H1 (cell line): ENCODE measurements at regions not wholly inside any gene's neighbourhood (a gene's known extent, or its start where the extent isn't known, plus 50 kb on each side); places are given as distances from the start of the nearest gene placed in this dataset.

ENCODE experiments used
- CTCF ChIA-PET: fragments of 300-600 bp; sonication (Branson Sonifier 250); formaldehyde crosslinking; loops from one replicate; lab custom pipeline; 2021; ENCODE audit not compliant: partially characterized antibody; lab: Charles Lee
- POLR2A ChIA-PET: fragments of 300-600 bp; sonication (Branson Sonifier 250); formaldehyde crosslinking; loops from one replicate; lab custom pipeline; 2021; ENCODE audit warnings: inconsistent platforms; ENCODE audit not compliant: partially characterized antibody; lab: Charles Lee
- DNase-seq, 2 experiments: peaks; one replicate each; pipeline versions ENCODE4 v3.0.0 to v3.0.0-alpha.2; 2010 to 2022; ENCODE audit warnings: low spot score in 2 of 2, low read depth in 1 of 2, mixed read lengths in 1 of 2
- FAIRE-seq: peaks from 2 replicates; lab custom pipeline; 2011; peaks lifted over from hg19 to GRCh38; lab: Jason Lieb, UNC
- H2AFZ ChIP-seq: 2 replicates; pipeline ENCODE4 v1.8.1; 2012; ENCODE audit warnings: low read length, inconsistent platforms
- H2AK5ac ChIP-seq: 2 replicates; pipeline ENCODE4 v1.6.1; 2013; ENCODE audit warnings: low read depth, low read length
- H2BK120ac ChIP-seq: replicated peaks from 2 replicates; pipeline ENCODE3; 2013; ENCODE audit warnings: low read depth, low read length, inconsistent platforms
- H2BK12ac ChIP-seq: 2 replicates; pipeline ENCODE4 v1.6.1; 2013; ENCODE audit warnings: low read depth, low read length
- H2BK15ac ChIP-seq: 2 replicates; pipeline ENCODE4 v1.6.1; 2013; ENCODE audit warnings: low read length
- H2BK20ac ChIP-seq: 2 replicates; pipeline ENCODE4 v1.6.1; 2013; ENCODE audit warnings: low read length
- H2BK5ac ChIP-seq: 2 replicates; pipeline ENCODE4 v1.6.1; 2013; ENCODE audit warnings: low read depth, low read length
- H3K14ac ChIP-seq: 2 replicates; pipeline ENCODE4 v1.6.1; 2013; ENCODE audit warnings: inconsistent platforms; ENCODE audit not compliant: insufficient read length
- H3K18ac ChIP-seq: 2 replicates; pipeline ENCODE4 v1.6.1; 2013; ENCODE audit warnings: low read length; ENCODE audit errors: extremely low read depth
- H3K23ac ChIP-seq: 2 replicates; pipeline ENCODE4 v1.6.1; 2013; ENCODE audit warnings: inconsistent platforms; ENCODE audit not compliant: insufficient read length
- H3K23me2 ChIP-seq: 2 replicates; pipeline ENCODE4 v1.6.1; 2013; ENCODE audit warnings: low read depth, low read length
- H3K27ac ChIP-seq: 2 replicates; pipeline ENCODE4 v1.6.1; 2011; ENCODE audit warnings: low read depth, low read length, inconsistent platforms
- H3K27me3 ChIP-seq, 4 experiments: replicated peaks in 1 of 4; 1 replicate in 1 of 4; 2 replicates in 3 of 4; pipeline versions ENCODE4 v1.6.1 to v1.8.1; 2011 to 2013; ENCODE audit warnings: low read length in 3 of 4, mild to moderate bottlenecking in 3 of 4, inconsistent platforms in 2 of 4, mixed read lengths in 2 of 4, moderate library complexity in 1 of 4; ENCODE audit not compliant: control insufficient read depth in 3 of 4, insufficient read depth in 3 of 4; ENCODE audit errors: extremely low read depth in 1 of 4
- H3K36me3 ChIP-seq, 4 experiments: 2 replicates each; pipeline versions ENCODE4 v1.6.1 to v1.8.1; 2011 to 2013; ENCODE audit warnings: mild to moderate bottlenecking in 4 of 4, low read length in 3 of 4, moderate library complexity in 2 of 4, control low read depth in 1 of 4, inconsistent platforms in 1 of 4; ENCODE audit not compliant: insufficient read depth in 4 of 4, control insufficient read depth in 2 of 4
- H3K4ac ChIP-seq: replicated peaks from 2 replicates; pipeline ENCODE3; 2013; ENCODE audit warnings: low read length, low read depth, mixed read lengths, inconsistent platforms; ENCODE audit not compliant: insufficient read length
- H3K4me1 ChIP-seq, 4 experiments: replicated peaks in 1 of 4; 1 replicate in 1 of 4; 2 replicates in 3 of 4; pipeline versions ENCODE4 v1.6.1 to v1.8.1; 2011 to 2013; ENCODE audit warnings: low read length in 3 of 4, inconsistent platforms in 2 of 4, mixed read lengths in 1 of 4; ENCODE audit not compliant: insufficient read depth in 4 of 4, control insufficient read depth in 3 of 4
- H3K4me2 ChIP-seq, 2 experiments: 2 replicates each; pipeline versions ENCODE4 v1.6.1 to v1.8.1; 2011 to 2013; ENCODE audit warnings: low read depth in 2 of 2, low read length in 2 of 2, control low read depth in 1 of 2, inconsistent platforms in 1 of 2, mild to moderate bottlenecking in 1 of 2; ENCODE audit not compliant: insufficient read depth in 1 of 2
- H3K4me3 ChIP-seq, 4 experiments: fragments of 200-600, 300-600 bp in 1 of 4; sonication (generic), shearing (Covaris generic), sonication (Bioruptor Twin) in 1 of 4; 2 replicates each; pipeline versions ENCODE4 v1.5.1 to v1.8.1; 2011 to 2016; ENCODE audit warnings: low read length in 4 of 4, low read depth in 3 of 4, control low read depth in 2 of 4, inconsistent platforms in 2 of 4, mild to moderate bottlenecking in 2 of 4, mixed read lengths in 1 of 4, moderate library complexity in 1 of 4; ENCODE audit not compliant: insufficient read depth in 2 of 4; ENCODE audit errors: extremely low read depth in 1 of 4
- H3K56ac ChIP-seq: replicated peaks from 2 replicates; pipeline ENCODE3; 2013; ENCODE audit warnings: low read depth, mild to moderate bottlenecking, mixed read lengths, low read length, inconsistent platforms; ENCODE audit not compliant: insufficient read length
- H3K79me1 ChIP-seq: 2 replicates; pipeline ENCODE4 v1.6.1; 2013; ENCODE audit warnings: low read depth, low read length, control low read depth
- H3K79me2 ChIP-seq, 2 experiments: 2 replicates each; pipeline versions ENCODE4 v1.6.1 to v1.8.1; 2012 to 2013; ENCODE audit warnings: low read length in 2 of 2, mild to moderate bottlenecking in 2 of 2, inconsistent platforms in 1 of 2; ENCODE audit not compliant: insufficient read depth in 2 of 2, control insufficient read depth in 1 of 2
- H3K9ac ChIP-seq, 4 experiments: replicated peaks in 1 of 4; 1 replicate in 1 of 4; 2 replicates in 3 of 4; pipeline versions ENCODE4 v1.6.1 to v1.8.1; 2011 to 2013; ENCODE audit warnings: low read depth in 3 of 4, low read length in 3 of 4, control low read depth in 2 of 4, mild to moderate bottlenecking in 2 of 4, moderate library complexity in 2 of 4, inconsistent platforms in 1 of 4; ENCODE audit errors: extremely low read depth in 1 of 4
- H3K9me3 ChIP-seq, 2 experiments: 2 replicates each; pipeline versions ENCODE4 v1.6.1 to v1.8.1; 2012 to 2013; ENCODE audit warnings: mild to moderate bottlenecking in 2 of 2, moderate library complexity in 2 of 2, control low read depth in 1 of 2, inconsistent platforms in 1 of 2, low read depth in 1 of 2, low read length in 1 of 2, mixed read lengths in 1 of 2; ENCODE audit not compliant: insufficient read depth in 2 of 2
- H4K20me1 ChIP-seq, 2 experiments: replicated peaks in 1 of 2; 2 replicates each; pipeline versions ENCODE3 to v1.8.1; 2011 to 2013; ENCODE audit warnings: inconsistent platforms in 2 of 2, low read length in 2 of 2, mild to moderate bottlenecking in 1 of 2; ENCODE audit not compliant: insufficient read depth in 2 of 2, control insufficient read depth in 1 of 2
- H4K5ac ChIP-seq: 2 replicates; pipeline ENCODE4 v1.6.1; 2013; ENCODE audit warnings: low read length, low read depth, mixed read lengths, inconsistent platforms; ENCODE audit not compliant: insufficient read length
- H4K8ac ChIP-seq: 2 replicates; pipeline ENCODE4 v1.8.0; 2013; ENCODE audit warnings: mild to moderate bottlenecking, moderate library complexity, low read length, inconsistent platforms; ENCODE audit not compliant: insufficient read depth; ENCODE audit errors: extremely low read depth
- H4K91ac ChIP-seq: replicated peaks from 2 replicates; pipeline ENCODE3; 2013; ENCODE audit warnings: low read length, mixed read lengths, inconsistent platforms; ENCODE audit not compliant: insufficient read length
- CHD2 ChIP-seq: IDR thresholded peaks from 2 replicates; pipeline ENCODE4 v1.6.1; 2012; ENCODE audit warnings: low read length, improper control_type of control experiment
- EGR1 ChIP-seq: IDR thresholded peaks from 2 replicates; pipeline ENCODE4 v1.6.1; 2011; ENCODE audit warnings: low read depth, low read length, borderline replicate concordance
- HDAC6 ChIP-seq: IDR thresholded peaks from one replicate; pipeline ENCODE4 v1.7.1; 2012; ENCODE audit warnings: low read depth, mild to moderate bottlenecking, inconsistent platforms, low read length, moderate library complexity
- KDM5A ChIP-seq: fragments of 200-600 bp; IDR thresholded peaks from 2 replicates; pipeline ENCODE4 v1.7.1; 2012; ENCODE audit warnings: mild to moderate bottlenecking, low read length, inconsistent platforms, mixed read lengths
- MAFK ChIP-seq: IDR thresholded peaks from 2 replicates; pipeline ENCODE4 v1.6.1; 2012; ENCODE audit warnings: low read depth, mild to moderate bottlenecking, improper control_type of control experiment, low read length
- PHF8 ChIP-seq: fragments of 200-600 bp; sonication (generic); conservative IDR thresholded peaks from 2 replicates; pipeline ENCODE4 v1.7.1; 2012; ENCODE audit warnings: low read depth, mild to moderate bottlenecking, inconsistent platforms, low read length, moderate library complexity
- POLR2A ChIP-seq, 2 experiments: IDR thresholded peaks; 1 replicate in 1 of 2; 2 replicates in 1 of 2; pipeline ENCODE4 v1.6.1; 2011; ENCODE audit warnings: low read depth in 2 of 2, low read length in 2 of 2, mild to moderate bottlenecking in 2 of 2; ENCODE audit errors: control extremely low read depth in 1 of 2
- POU5F1 ChIP-seq: IDR thresholded peaks from 2 replicates; pipeline ENCODE4 v1.6.1; 2011; ENCODE audit warnings: low read depth, mild to moderate bottlenecking, low read length, moderate library complexity
- RAD21 ChIP-seq, 2 experiments: IDR thresholded peaks in 1 of 2; conservative IDR thresholded peaks in 1 of 2; 2 replicates each; pipeline ENCODE4 v1.6.1; 2011; ENCODE audit warnings: low read depth in 2 of 2, low read length in 2 of 2, improper control_type of control experiment in 1 of 2, inconsistent platforms in 1 of 2, mild to moderate bottlenecking in 1 of 2, moderate library complexity in 1 of 2
- SAP30 ChIP-seq: fragments of 300-600 bp; sonication (generic); IDR thresholded peaks from 2 replicates; pipeline ENCODE4 v1.7.1; 2012; ENCODE audit warnings: low read length, moderate library complexity, mild to moderate bottlenecking, inconsistent platforms; ENCODE audit not compliant: insufficient read depth, insufficient replicate concordance
- SIRT6 ChIP-seq: IDR thresholded peaks from one replicate; pipeline ENCODE4 v1.7.1; 2012; ENCODE audit warnings: low read length, inconsistent platforms
- SP2 ChIP-seq: IDR thresholded peaks from 2 replicates; pipeline ENCODE4 v1.6.1; 2012; ENCODE audit warnings: mild to moderate bottlenecking, low read length, inconsistent platforms
- SRF ChIP-seq: IDR thresholded peaks from 2 replicates; pipeline ENCODE4 v1.6.1; 2011; ENCODE audit warnings: mild to moderate bottlenecking, low read depth, low read length, moderate library complexity
- TAF1 ChIP-seq: IDR thresholded peaks from 2 replicates; pipeline ENCODE4 v1.6.1; 2011; ENCODE audit warnings: mild to moderate bottlenecking, low read depth, low read length
- TAF7 ChIP-seq: optimal IDR thresholded peaks from 2 replicates; pipeline ENCODE3; 2011; ENCODE audit warnings: low read depth, mild to moderate bottlenecking, inconsistent platforms, low read length, moderate library complexity, borderline replicate concordance
- TCF12 ChIP-seq: IDR thresholded peaks from 2 replicates; pipeline ENCODE4 v1.6.1; 2011; ENCODE audit warnings: low read depth, mild to moderate bottlenecking, low read length
- ZNF274 ChIP-seq: IDR thresholded peaks from 2 replicates; pipeline ENCODE4 v1.7.0; 2012; ENCODE audit warnings: low read length, borderline replicate concordance; ENCODE audit errors: extremely low read depth
- whole genome bisulfite sequencing, 2 experiments: shearing (Covaris generic) in 1 of 2; methylation state at CpG; one replicate each; pipeline versions ENCODE4 v1.1.6 to v1.1.7; 2013 to 2015; ENCODE audit warnings: low lambda C conversion rate in 2 of 2, mixed read lengths in 2 of 2, inconsistent platforms in 1 of 2, low coverage in 1 of 2, missing lambda C conversion rate in 1 of 2; ENCODE audit not compliant: insufficient replicate concordance in 2 of 2, insufficient coverage in 1 of 2, insufficient read length in 1 of 2; ENCODE audit errors: extremely low coverage in 1 of 2, missing lambda C conversion rate in 1 of 2; 5-methylcytosine and 5-hydroxymethylcytosine counted together

GRCh38 chr5:104845541-104845940 is 1283.0 kb upstream of the NUDT12 start:
- POLR2A ChIA-PET, result no interaction called here
- DNase-seq, result no peak
- no peak overlapping the region for H2BK12ac ChIP-seq
- H3K56ac ChIP-seq, result no peak overlapping the region
- no peaks in the 10 kb centered on the region; a peak in 1 of 4 replicates for H3K9me3 ChIP-seq
- H2BK120ac ChIP-seq, result no peak overlapping the region
- no peak overlapping the region for H4K5ac ChIP-seq
- H2BK20ac ChIP-seq, result no peak overlapping the region
- H3K4me1 ChIP-seq, result peaks cover 0 to 13% (median 0%) of the 10 kb centered on the region in 4 experiments; a peak in 1 of 7 replicates
- H3K27me3 ChIP-seq, result no peaks in the 10 kb centered on the region
- no peaks in the 10 kb centered on the region for H3K79me1 ChIP-seq
- no peaks in the 10 kb centered on the region for H3K36me3 ChIP-seq
- no peak overlapping the region for H3K4me3 ChIP-seq
- H3K4me2 ChIP-seq, result no peak overlapping the region
- H2BK5ac ChIP-seq, result no peak overlapping the region
- CTCF ChIA-PET, result no interaction called here
- no peak overlapping the region for H3K4ac ChIP-seq
- no peak overlapping the region for H3K23ac ChIP-seq
- no peak overlapping the region for H2BK15ac ChIP-seq
- no peak overlapping the region for H3K27ac ChIP-seq
- no peak overlapping the region for H3K9ac ChIP-seq
- no peak overlapping the region for H2AFZ ChIP-seq
- no peak overlapping the region for H4K8ac ChIP-seq
- H2AK5ac ChIP-seq, result no peak overlapping the region
- H4K91ac ChIP-seq, result no peak overlapping the region
- 81% methylated on average over 4 of the region's 4 CpGs; no CpG with 5 or more reads in 1 of the 2 experiments for WGBS, 2 experiments
- no peak overlapping the region for H3K14ac ChIP-seq
- no peak for FAIRE-seq
- H3K18ac ChIP-seq, result no peak overlapping the region
- no peaks in the 10 kb centered on the region for H4K20me1 ChIP-seq
- TF ChIP-seq SIRT6 (no peak), TCF12 (no peak), SRF (no peak), SP2 (no peak), MAFK (no peak), POLR2A (IDR thresholded peaks at IDR 0.05; ENCODE audit: control extremely low read depth in 1 of 2, low read depth in 2 of 2, low read length in 2 of 2) (no peak), HDAC6 (no peak), KDM5A (no peak), EGR1 (no peak), PHF8 (no peak), POU5F1 (no peak), RAD21 (IDR thresholded peaks at IDR 0.05 in 1 of 2, conservative IDR thresholded peaks at IDR 0.05 in 1 of 2; ENCODE audit: low read depth in 2 of 2, low read length in 2 of 2) (no peak), TAF1 (no peak), TAF7 (no peak), CHD2 (no peak), ZNF274 (no peak), SAP30 (no peak)
- H3K23me2 ChIP-seq, result no peaks in the 10 kb centered on the region
- H3K79me2 ChIP-seq, result no peaks in the 10 kb centered on the region
